Glomerular visceral epithelial cell (primary cell): ENCODE measurements at regions not wholly inside any gene's neighbourhood (a gene's known extent, or its start where the extent isn't known, plus 50 kb on each side); places are given as distances from the start of the nearest gene placed in this dataset.
"Not testable (repeated sequence)": the region's sequence is repeated elsewhere in the genome, so short reads cannot be mapped to it uniquely, and the experiment has no call there.

ENCODE experiments used
- DNase-seq: peaks from one replicate; pipeline ENCODE4 v3.0.0-alpha.2; 2016; ENCODE audit errors: extremely low spot score

DNA sequence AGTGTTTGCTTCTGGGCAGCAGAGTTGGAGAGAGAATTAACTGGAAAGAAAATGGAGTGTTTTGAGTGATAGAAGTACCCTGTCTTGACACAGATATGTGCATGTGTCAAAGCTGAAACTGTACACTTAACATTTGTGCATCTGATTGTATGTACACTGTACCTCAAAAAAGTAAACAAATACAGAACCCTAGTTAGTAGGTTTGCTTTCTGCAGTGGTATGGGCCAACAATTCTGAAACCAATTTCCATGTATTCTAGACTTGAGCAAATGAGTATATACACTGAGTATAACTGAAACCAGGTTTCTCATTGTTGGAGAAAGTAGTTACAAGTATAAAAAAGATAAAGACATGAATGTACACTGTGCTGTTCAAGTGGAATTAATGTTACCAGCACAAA is 52.4 kb downstream of the ELAPOR2 start:
- DNase-seq: no peak

DNA sequence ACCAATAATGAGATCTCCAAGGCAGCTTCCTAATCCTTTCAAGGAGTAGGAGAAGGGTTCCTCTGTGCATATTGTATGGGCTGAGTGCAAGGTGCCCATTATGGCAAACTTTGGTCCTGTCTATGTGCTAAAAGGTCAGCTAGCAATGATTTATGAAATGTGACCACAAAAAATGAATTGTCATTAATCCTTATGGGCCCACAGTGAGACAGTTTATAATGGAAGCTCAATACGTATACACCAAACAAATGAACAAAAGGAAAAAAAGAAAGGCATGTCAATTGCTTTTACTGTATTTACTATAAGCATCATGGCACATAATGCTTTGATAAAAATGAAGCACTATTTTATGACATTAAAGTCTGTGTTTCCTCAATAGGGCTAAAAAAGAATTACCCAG is 54.5 kb downstream of the ELAPOR2 start:
- DNase-seq: no peak

DNA sequence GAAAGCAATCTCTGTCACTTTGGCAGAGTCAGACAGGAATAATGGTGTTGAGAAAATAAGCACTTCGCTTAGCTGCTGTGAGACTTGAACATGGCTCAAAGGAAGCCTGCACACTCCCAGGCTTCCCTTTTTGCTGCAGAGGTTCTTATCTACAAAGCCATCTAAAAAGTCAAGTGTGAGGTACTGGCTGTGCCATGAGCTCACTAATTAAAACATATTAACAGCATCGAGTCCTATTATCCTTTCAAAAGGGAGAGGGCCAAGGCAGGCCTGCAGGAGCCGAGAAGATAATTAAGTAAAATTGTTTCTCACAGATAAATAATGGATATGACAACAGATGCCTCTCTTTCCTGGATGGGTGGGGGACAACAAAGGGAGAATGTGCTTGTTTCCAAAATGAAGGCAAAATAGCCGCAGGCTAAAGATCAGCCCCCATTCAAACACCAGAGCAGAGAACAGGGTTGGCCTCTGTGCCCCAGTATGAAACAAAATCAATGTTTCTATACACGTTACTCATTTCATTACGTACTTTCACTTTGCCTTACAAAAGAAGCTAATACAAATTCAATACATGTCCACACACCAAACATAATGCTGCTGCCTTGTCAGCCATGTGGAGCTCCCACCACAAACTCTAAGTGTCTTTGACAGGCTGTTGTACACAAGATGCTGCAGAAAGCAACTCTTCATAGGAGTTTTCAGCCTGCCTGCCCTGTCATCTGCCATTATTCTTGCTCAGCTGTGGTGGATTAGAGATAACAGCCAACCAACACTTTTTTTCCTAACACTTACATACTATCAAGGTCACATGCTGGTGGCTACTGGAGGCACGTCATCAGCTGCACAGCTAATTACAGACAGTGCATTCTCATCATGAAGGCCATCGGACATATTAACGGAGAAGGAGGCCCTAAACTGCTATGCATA is 55.3 kb downstream of the ELAPOR2 start:
- DNase-seq: no peak

DNA sequence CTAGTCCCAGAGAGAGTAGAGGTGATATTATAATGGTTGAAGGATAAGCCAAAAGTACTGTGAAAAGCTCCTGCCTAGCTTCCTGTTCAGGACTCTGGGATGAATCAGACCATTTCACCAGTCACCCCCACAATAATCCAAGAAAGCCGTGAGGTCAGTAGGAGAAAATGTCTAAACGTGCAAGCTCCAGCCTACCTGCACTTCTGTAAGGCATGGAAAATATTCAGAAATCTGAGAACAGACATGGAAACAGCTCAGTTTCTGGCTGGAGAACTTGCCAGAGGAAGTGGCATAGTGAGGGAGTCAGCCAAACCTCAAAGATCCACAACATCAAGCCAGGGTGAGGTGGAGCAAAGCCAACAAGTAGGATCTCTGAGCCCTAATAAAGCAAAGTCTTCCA is 58.2 kb downstream of the ELAPOR2 start:
- no peak for DNase-seq

DNA sequence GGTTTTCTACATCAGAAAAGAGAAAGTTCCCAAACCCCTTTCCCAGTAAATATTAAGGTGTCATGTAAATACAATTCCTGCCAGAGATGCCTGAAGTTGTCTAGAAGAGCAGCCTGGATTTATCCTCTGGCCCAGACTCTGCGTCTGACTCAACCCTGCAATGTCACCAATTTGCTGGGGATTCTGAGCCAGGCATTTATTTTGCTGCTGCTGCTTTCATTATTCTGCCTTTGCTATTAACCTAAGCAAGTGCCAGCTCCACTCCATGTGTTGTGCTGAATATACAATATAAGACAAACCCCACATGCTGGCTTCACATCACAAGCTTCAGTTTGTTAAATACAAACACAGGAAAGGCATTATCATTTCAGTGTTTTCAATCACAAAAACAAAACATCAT is 59.1 kb downstream of the ELAPOR2 start:
- DNase-seq: no peak

DNA sequence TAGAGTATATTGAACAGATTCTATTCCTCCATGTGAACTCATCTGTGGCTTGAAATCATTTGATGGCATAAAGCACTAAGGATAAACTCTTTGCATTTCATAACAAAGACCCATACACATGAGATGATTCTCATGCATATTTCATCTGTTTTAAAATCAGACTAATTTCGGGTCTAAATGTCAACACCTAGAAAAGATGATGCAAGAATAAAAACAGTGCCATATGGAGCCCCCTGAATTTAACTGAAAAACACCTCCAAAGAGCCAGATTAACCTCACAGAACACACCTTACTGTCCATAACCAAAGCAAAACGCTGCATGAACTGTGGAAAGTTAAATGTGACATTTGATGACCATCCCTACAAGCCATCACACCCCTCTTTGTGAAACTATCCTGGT is 59.7 kb downstream of the ELAPOR2 start:
- no peak for DNase-seq

DNA sequence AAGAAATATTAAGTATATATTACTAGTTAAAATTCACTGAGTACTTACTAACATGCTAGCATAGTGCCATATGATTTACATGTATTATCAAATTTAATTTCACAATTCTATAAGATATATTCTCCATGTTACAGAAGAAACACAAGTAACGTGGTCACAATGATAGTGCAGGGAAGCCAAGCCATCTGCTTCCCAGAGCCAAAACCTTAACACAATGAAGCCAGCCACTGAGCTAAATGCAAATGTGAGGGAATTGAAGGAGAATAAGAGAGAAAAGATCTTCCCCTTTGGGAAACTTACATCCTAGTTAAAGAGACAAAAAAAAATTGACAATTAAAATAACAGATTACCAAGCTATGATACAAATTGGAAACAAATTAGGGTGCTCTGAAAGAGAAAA is 63.6 kb downstream of the ELAPOR2 start:
- no peak for DNase-seq

DNA sequence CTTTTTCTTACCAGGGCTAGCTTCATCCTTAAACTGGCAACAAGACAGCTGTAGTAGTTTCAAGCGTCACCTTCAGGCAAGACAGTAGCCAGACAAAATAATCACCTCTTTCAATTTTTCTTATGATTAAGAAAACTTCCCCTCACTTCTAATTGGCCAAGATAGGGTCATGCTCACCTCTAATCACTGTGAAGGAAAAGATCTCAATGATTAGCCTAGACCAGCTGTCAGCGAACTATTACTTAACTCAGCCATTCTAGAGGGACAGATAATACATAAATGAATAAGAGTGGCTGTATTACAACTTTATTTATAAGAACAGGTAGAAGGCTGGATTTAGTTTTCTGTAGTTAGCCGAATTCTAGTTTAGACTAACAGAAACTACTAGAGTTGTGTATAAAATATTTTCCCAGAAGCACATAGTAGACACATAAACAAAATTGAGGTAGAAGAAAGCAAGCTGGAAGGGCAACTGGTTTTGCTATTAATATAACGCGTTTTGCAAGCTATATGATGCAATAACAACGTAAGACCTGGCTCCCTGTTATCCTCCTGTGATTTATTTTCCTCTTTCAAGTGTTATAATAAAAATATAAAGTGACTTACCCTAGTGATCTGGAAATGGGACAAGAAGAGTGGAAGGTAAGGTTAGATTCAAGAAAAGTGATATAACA is 64.3 kb downstream of the ELAPOR2 start:
- no peak for DNase-seq

DNA sequence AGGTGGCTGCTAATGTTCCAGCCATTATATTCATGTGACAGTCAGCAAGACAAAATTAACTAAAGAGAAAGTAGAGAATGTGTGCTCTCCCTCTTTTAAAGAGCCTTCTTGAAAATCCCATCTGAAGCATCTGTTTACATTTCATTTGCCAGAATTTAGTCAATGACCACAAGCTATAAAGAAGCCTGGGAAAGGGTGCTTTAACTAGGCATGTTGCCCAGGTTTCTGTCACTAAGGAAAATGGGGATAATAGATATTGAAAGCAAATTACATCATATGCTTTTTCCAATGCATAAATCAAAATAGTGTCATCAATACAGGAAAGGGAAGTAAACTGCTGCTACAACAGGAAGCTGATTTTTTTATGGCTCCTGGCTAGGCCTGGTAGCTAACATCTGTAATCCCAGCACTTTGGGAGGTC is 67.7 kb downstream of the ELAPOR2 start:
- no peak for DNase-seq

DNA sequence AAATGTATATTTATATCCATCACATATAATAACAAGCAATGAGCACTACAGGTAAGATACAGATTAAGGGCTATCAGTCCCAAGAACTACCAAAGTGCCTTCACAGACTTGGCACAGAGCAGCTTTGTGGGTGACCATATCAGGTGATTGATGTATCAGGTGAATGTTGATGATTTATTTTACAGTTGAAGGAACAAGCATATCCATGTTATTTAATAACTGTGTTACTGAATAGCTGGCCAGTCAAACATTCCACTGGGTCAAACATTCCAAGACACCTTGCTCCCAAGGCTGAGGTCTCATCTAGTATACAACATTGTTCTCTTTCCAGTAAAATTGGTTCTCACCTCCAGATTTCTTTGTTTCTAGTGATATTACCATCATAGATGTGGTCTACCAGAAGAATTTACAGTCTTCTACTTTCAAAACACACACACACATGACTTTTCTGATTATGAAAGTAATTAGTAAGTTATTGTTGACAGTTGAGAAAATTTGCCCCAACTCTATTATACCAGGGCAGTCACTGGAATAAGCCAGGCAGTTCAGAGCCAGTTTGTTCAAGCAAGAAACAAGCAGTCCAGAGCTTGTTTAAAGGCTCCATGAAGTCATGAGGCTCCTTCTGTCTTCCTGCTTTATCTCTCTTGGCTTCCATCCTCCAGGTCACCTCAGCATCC is 68.2 kb downstream of the ELAPOR2 start:
- no peak for DNase-seq

DNA sequence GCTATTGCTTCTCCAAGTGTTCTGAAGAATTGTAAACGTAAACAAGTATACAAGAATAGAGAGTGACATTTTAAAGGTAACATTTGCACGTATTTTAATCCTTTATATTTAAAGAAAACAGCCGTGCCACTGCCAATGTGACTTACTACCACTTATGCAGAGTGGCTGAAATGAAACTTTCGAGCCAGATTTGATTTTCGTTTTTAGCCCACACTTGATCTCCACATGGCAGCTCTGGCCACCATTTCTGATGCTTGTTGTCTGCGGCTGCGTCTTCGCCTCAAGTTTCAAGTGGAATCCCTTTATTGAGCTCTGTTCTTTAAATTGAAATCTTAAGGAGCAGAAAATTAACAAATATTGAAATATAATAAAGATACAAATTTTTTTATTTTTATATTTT is 70.0 kb downstream of the ELAPOR2 start:
- no peak for DNase-seq

DNA sequence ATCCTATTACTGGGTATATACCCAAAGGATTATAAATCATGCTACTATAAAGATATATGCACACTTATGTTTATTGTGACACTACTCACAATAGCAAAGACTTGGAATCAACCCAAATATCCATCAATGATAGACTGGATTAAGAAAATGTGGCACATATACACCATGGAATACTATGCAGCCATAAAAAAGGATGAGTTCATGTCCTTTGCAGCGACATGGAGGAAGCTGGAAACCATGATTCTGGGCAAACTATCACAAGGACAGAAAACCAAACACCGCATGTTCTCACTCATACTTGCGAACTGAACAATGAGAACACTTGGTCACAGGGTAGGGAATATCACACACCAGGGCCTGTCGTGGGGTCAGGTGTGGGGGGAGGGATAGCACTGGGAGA is 71.6 kb downstream of the ELAPOR2 start:
- DNase-seq: not testable (repeated sequence)

DNA sequence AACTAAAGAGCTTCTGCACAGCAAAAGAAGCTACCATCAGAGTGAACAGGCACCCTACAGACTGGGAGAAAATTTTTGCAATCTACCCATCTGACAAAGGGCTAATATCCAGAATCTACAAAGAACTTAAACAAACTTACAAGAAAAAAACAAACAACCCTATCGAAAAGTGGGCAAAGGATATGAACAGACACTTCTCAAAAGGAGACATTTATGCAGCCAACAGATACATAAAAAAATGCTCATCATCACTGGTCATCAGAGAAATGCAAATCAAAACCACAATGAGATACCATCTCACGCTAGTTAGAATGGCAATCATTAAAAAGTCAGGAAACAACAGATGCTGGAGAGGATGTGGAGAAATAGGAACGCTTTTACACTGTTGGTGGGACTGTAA is 72.1 kb downstream of the ELAPOR2 start:
- DNase-seq: not testable (repeated sequence)

DNA sequence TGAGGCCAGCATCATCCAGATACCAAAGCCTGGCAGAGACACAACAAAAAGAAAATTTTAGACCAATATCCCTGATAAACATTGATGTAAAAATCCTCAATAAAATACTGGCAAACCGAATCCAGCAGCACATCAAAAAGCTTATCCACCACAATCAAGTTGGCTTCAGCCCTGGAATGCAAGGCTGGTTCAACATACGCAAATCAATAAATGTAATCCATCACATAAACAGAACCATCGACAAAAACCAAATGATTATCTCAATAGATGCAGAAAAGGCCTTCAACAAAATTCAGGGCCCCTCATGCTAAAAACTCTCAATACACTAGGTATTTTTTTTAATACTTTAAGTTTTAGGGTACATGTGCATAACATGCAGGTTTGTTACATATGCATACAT is 74.1 kb downstream of the ELAPOR2 start:
- DNase-seq: not testable (repeated sequence)

DNA sequence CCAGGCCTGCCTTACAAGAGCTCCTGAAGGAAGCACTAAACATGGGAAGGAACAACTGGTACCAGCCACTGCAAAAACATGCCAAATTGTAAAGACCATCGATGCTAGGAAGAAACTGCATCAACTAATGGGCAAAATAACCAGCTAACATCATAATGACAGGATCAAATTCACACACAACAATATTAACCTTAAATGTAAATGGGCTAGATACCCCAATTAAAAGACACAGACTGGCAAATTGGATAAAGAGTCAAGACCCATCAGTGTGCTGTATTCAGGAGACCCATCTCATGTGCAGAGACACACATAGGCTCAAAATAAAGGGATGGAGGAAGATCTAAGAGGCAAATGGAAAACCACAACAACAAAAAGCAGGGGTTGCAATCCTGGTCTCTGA is 75.8 kb downstream of the ELAPOR2 start:
- not testable (repeated sequence) for DNase-seq

DNA sequence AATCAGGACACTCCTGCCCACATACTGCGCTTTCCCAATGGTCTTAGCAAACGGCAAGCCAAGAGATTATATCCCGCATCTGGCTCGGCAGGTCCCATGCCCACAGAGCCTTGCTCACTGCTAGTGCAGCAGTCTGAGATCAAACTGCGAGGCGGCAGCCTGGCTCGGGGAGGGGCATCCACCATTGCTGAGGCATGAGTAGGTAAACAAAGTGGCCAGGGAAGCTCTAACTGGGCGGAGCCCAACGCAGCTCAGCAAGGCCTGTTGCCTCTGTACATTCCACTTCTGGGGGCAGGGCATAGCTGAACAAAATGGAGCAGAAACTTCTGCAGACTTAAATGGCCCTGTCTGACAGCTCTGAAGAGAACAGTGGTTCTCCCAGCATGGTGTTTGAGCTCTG is 77.5 kb downstream of the ELAPOR2 start:
- not testable (repeated sequence) for DNase-seq

DNA sequence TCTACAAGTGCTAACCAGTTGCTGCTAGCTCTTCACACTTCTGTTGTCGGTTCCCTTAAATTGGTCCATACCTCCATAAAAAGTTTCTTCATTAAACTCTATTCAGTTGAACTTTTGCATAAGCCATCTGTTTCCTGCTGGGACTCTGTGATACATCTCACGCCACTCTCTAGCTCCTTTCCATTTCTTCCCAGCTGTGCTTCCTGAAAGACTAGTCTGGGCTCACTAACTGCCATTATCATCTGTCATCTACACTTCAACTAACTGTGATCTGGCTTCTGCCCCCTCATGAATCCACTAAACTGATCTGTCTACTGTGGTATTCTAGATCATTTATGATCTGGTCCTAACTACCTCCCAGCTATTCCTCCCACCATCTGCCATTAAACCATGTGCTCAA is 78.3 kb downstream of the ELAPOR2 start:
- no peak for DNase-seq

DNA sequence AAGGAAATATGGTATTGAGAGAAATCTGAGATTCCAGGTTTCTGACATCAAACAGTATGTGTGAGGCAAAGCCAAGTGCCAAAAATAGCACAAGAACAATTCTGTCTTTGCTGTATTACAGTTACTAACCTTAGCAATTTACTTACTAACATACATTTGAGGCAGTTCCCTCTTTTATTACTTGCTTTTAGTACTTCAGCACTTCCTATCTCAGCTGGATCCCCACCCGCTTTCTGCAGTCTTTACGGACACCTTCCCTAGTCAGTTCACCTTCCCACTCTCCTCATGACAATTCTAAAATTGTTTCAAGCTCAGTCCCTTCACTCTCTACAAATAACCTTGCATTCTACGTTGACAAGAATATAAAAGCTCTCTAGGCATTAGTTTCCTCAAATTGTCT is 79.2 kb downstream of the ELAPOR2 start:
- DNase-seq: no peak

DNA sequence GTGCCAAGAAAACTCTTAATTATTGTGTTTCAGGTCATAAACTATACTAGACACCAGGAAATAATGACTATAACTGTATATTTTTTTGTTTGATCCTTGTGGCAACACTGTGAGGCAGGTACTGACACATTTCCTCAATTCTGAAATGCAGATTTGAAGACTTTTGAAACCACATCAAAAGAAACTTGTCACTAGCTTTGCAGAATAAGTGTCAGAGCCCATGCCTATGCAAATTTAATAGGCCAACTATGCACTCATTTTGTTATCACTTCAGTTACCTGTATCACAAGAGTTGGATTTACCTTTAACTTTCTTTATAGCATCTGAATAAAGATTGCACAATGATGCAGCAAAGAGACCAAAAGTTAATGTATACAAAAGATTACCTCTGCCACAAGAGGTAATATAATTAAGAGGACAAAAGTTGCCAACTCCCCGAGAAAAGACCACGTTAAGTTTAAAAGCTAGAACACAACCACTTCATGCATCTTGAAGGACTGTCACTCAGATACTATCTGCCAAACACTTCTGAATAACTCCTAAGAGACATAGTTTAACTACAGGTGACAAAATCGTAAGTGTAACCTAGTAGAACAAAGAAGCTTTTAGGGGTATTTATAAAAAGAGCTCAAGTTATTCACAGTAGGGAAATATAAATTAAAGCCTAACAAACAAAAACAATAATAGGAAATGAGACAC is 80.5 kb downstream of the ELAPOR2 start:
- DNase-seq: no peak

DNA sequence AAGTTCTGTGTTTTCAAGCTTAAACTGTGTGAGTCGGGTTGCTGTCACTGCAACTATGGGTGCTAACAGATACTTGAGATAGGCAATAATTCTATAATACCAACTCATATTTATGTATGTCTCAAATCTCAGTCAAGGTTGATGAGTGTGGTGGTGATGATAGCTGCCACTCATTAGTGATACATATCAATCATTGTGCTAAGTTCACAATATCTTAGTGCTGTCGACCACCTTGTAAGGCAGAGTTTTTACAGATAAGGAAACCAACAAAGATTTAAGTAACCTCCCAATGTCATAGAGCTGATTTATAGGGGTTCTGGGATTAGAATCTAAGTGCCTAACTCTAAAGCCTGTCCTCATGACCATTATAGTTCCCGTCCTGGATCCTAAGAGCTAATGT is 82.5 kb downstream of the ELAPOR2 start:
- no peak for DNase-seq

DNA sequence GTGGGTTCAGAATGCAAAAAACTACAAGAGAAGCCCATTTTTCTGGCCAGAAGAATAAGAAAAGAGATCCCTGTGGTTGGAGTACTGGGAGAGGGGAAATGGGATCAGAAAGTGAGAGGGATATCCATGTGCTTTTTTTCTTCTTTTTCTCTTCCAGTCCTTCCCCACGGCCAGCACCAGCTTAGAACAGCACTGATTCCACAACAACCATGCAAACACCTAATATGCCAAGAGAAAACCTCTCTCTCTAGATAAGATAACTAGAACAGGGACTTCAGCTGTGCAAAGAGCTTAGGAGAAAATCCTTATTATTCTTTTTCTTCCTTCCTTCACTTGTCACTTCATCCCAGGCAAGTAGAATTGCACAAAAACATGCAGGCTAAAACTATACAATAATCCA is 83.5 kb downstream of the ELAPOR2 start:
- DNase-seq: no peak

DNA sequence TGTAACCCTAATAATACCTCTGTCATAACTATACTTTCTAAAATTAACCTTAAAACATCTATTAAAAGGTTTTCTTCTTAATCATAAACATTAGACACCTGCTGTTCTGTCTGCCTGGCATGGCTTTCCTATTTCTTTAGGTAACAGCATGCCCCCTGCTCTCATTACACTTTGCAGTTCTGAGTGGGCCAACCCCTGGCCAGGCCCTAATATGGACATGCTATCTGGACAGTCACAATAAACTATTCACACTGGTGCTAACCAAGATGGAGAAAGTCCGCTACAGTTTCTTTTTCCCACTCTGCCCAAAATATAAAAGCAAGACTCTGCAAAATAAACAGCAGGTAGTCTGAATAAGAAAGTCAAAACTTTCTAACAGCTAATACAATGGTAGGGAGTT is 84.0 kb downstream of the ELAPOR2 start:
- no peak for DNase-seq
